ENCODE measurements at regions not wholly inside any gene's neighbourhood (a gene's known extent, or its start where the extent isn't known, plus 50 kb on each side); places are given as distances from the start of the nearest gene placed in this dataset.

- TF ChIP-seq FOXP1 (CRISPR knock-in tag; IDR thresholded peaks at IDR 0.05; ENCODE audit: borderline replicate concordance), result no peak
- no peak for TF ChIP-seq ATF3 (CRISPR knock-in tag; conservative IDR thresholded peaks at IDR 0.05)
- TF ChIP-seq ZSCAN18 (CRISPR knock-in tag; IDR thresholded peaks at IDR 0.05), result no peak
- TF ChIP-seq E2F1 (CRISPR knock-in tag; IDR thresholded peaks at IDR 0.05), result no peak
- no peak for TF ChIP-seq CTCF (IDR thresholded peaks at IDR 0.05)
- TF ChIP-seq ZNF263 (CRISPR knock-in tag; IDR thresholded peaks at IDR 0.05; ENCODE audit: low read depth), result no peak
- no peak for TF ChIP-seq E2F5 (CRISPR knock-in tag; IDR thresholded peaks at IDR 0.05)
Measured at GRCh38 chrX:2595258-2595657, 94.5 kb upstream of the DHRSX start (continued).

- H3K9me3 Mint-ChIP-seq, result peaks cover 2% of the 10 kb centered on the region; the same call in 1 of the 2 replicates
- CTCF ChIA-PET, result no interaction called here
- H3K27me3 Mint-ChIP-seq (ENCODE audit: low read depth), result no peaks in the 10 kb centered on the region
- POLR2A ChIA-PET, result no interaction called here
- H3K4me3 Mint-ChIP-seq, result no peak overlapping the region
- H3K4me1 Mint-ChIP-seq, result peaks cover 26% of the 10 kb centered on the region
- ATAC-seq, result no peak
- TF ChIP-seq HMGXB4 (CRISPR knock-in tag; IDR thresholded peaks at IDR 0.05) (no peak), GTF2I (CRISPR knock-in tag; conservative IDR thresholded peaks at IDR 0.05) (no peak), AFF4 (CRISPR knock-in tag; IDR thresholded peaks at IDR 0.05; ENCODE audit: borderline replicate concordance) (no peak), ELF4 (CRISPR knock-in tag; IDR thresholded peaks at IDR 0.05; ENCODE audit: low read depth) (no peak), CBFB (CRISPR knock-in tag; IDR thresholded peaks at IDR 0.05; ENCODE audit: low read depth) (no peak)
- H3K36me3 Mint-ChIP-seq, result peaks cover 14% of the 10 kb centered on the region
- DNase-seq (ENCODE audit: low spot score), result no peak
- H3K27ac Mint-ChIP-seq, result no peak overlapping the region
Measured at GRCh38 chrX:2594491-2594890, 93.7 kb upstream of the DHRSX start.

Measured in WTC11 (cell line).